CD4-positive, alpha-beta T cell (primary cell): ENCODE measurements at regions not wholly inside any gene's neighbourhood (a gene's known extent, or its start where the extent isn't known, plus 50 kb on each side); places are given as distances from the start of the nearest gene placed in this dataset.

Experiments used
- ATAC-seq: fragments of 200-7000 bp; cut with Tn5 transposase; one replicate; pipeline ENCODE4 v1.10.0; 2022; ENCODE audit warnings: mild to moderate bottlenecking; ENCODE audit not compliant: poor library complexity
- CTCF ChIA-PET: fragments of 350-600 bp; sonication (Branson Sonifier 250); formaldehyde crosslinking; loops from one replicate; lab custom pipeline; 2021; ENCODE audit warnings: antibody characterized with exemption, inconsistent platforms; lab: Charles Lee
- POLR2A ChIA-PET: fragments of 350-600 bp; sonication (Branson Sonifier 250); formaldehyde crosslinking; loops from one replicate; lab custom pipeline; 2021; ENCODE audit warnings: antibody characterized with exemption, inconsistent platforms; lab: Charles Lee
- DNase-seq, 14 experiments: peaks; one replicate each; pipeline ENCODE4 v3.0.0-alpha.2; 2013 to 2020; ENCODE audit warnings: mixed read lengths in 2 of 14
- H3K27ac ChIP-seq, 2 donors: one replicate each; pipeline versions ENCODE4 v1.5.1 to v1.7.0; 2013; ENCODE audit warnings: low read length in 2 of 2, low read depth in 1 of 2, mild to moderate bottlenecking in 1 of 2
- H3K27me3 ChIP-seq, 2 experiments: 1 replicate in 1 of 2; 2 replicates in 1 of 2; pipeline versions ENCODE4 v1.6.1 to v1.7.0; 2013; ENCODE audit warnings: low read length in 2 of 2, control low read depth in 1 of 2, mild to moderate bottlenecking in 1 of 2, moderate library complexity in 1 of 2; ENCODE audit not compliant: insufficient read depth in 2 of 2, control insufficient read depth in 1 of 2
- H3K36me3 ChIP-seq: one replicate; pipeline ENCODE4 v1.6.1; 2013; ENCODE audit warnings: low read length, control low read depth; ENCODE audit not compliant: insufficient read depth
- H3K4me1 ChIP-seq: one replicate; pipeline ENCODE4 v1.6.1; 2013; ENCODE audit warnings: low read length, control low read depth; ENCODE audit not compliant: insufficient read depth
- H3K4me3 ChIP-seq: one replicate; pipeline ENCODE4 v1.5.1; 2013; ENCODE audit warnings: mild to moderate bottlenecking, low read length, moderate library complexity
- H3K9me3 ChIP-seq, 2 experiments: 1 replicate in 1 of 2; 2 replicates in 1 of 2; pipeline versions ENCODE4 v1.6.1 to v1.7.0; 2013; ENCODE audit warnings: low read length in 2 of 2, mild to moderate bottlenecking in 2 of 2, control low read depth in 1 of 2, moderate library complexity in 1 of 2; ENCODE audit not compliant: control insufficient read depth in 1 of 2, insufficient read depth in 1 of 2
- H3K27ac Mint-ChIP-seq: one replicate; pipeline ENCODE4 v1.8.0; 2020; ENCODE audit warnings: mixed read lengths
- H3K27me3 Mint-ChIP-seq: one replicate; pipeline ENCODE4 v1.8.0; 2021; ENCODE audit warnings: mixed read lengths
- H3K36me3 Mint-ChIP-seq: one replicate; pipeline ENCODE4 v1.8.0; 2021; ENCODE audit warnings: low read depth, mixed read lengths
- H3K4me1 Mint-ChIP-seq: one replicate; pipeline ENCODE4 v1.8.0; 2021; ENCODE audit warnings: low read depth, mixed read lengths
- H3K4me3 Mint-ChIP-seq: one replicate; pipeline ENCODE4 v1.8.0; 2020; ENCODE audit warnings: mild to moderate bottlenecking, mixed read lengths
- H3K9me3 Mint-ChIP-seq: one replicate; pipeline ENCODE4 v1.8.0; 2020; ENCODE audit warnings: mixed read lengths
- CTCF ChIP-seq: fragments of 200-600 bp; IDR thresholded peaks from one replicate; pipeline ENCODE4 v1.8.0; 2022; ENCODE audit warnings: antibody characterized with exemption, mild to moderate bottlenecking
- intact Hi-C, 2 experiments: fragments of 100-400 bp; cut with DNase I in 1 of 2; cut with micrococcal nuclease in 1 of 2; formaldehyde crosslinking; loops; one replicate each; pipeline versions ENCODE4 v1.15.1 to v1.9.0; 2023 to 2025; cut with DNase I, micrococcal nuclease

- POLR2A ChIA-PET, result no interaction called here
- CTCF ChIA-PET, result no interaction called here
- intact Hi-C loops, result no loop called here
- no peak for ATAC-seq
- no peaks in the 10 kb centered on the region for H3K4me1 Mint-ChIP-seq
- H3K27me3 ChIP-seq, result peaks cover 0 to 9% of the 10 kb centered on the region in 2 experiments
- no peak overlapping the region for H3K4me3 Mint-ChIP-seq
- H3K9me3 ChIP-seq, result no peaks in the 10 kb centered on the region
- H3K9me3 Mint-ChIP-seq, result no peaks in the 10 kb centered on the region
- H3K27me3 Mint-ChIP-seq, result peaks cover 22% of the 10 kb centered on the region
- H3K4me3 ChIP-seq, result no peak overlapping the region
- H3K36me3 Mint-ChIP-seq, result no peaks in the 10 kb centered on the region
- DNase-seq, result no peak
- TF ChIP-seq CTCF, result no peak
- no peak overlapping the region for H3K27ac ChIP-seq
- H3K27ac Mint-ChIP-seq, result no peak overlapping the region
- no peaks in the 10 kb centered on the region for H3K4me1 ChIP-seq
- H3K36me3 ChIP-seq, result no peaks in the 10 kb centered on the region
Measured at GRCh38 chr11:45459491-45459890, 173.3 kb upstream of the SYT13 start.

- H3K4me3 ChIP-seq, result no peak overlapping the region
- H3K27ac ChIP-seq, result no peak overlapping the region
- H3K27me3 ChIP-seq, result peaks cover 0 to 9% of the 10 kb centered on the region in 2 experiments
- Mint-ChIP-seq H3K27ac (no peak overlapping the region), H3K27me3 (peaks cover 22% of the 10 kb centered on the region), H3K9me3 (no peaks in the 10 kb centered on the region), H3K36me3 (no peaks in the 10 kb centered on the region), H3K4me3 (no peak overlapping the region), H3K4me1 (no peaks in the 10 kb centered on the region)
- H3K4me1 ChIP-seq, result no peaks in the 10 kb centered on the region
- intact Hi-C loops, result no loop called here
- POLR2A ChIA-PET, result no interaction called here
- no peak for ATAC-seq
- no peaks in the 10 kb centered on the region for H3K9me3 ChIP-seq
- DNase-seq, result no peak
- no peaks in the 10 kb centered on the region for H3K36me3 ChIP-seq
- TF ChIP-seq CTCF, result no peak
- CTCF ChIA-PET, result no interaction called here
Measured at GRCh38 chr11:45458269-45458668, 172.1 kb upstream of the SYT13 start.

- Mint-ChIP-seq H3K27me3 (peaks cover 22% of the 10 kb centered on the region), H3K27ac (no peak overlapping the region), H3K36me3 (no peaks in the 10 kb centered on the region), H3K4me1 (no peaks in the 10 kb centered on the region), H3K4me3 (no peak overlapping the region), H3K9me3 (no peaks in the 10 kb centered on the region)
- CTCF ChIA-PET, result no interaction called here
- Histone ChIP-seq H3K36me3 (no peaks in the 10 kb centered on the region), H3K27me3 (peaks cover 0 to 9% of the 10 kb centered on the region in 2 experiments), H3K27ac (no peak overlapping the region), H3K9me3 (no peaks in the 10 kb centered on the region), H3K4me3 (no peak overlapping the region), H3K4me1 (no peaks in the 10 kb centered on the region)
- DNase-seq, result no peak
- intact Hi-C loops, result no loop called here
- POLR2A ChIA-PET, result no interaction called here
- TF ChIP-seq CTCF, result no peak
- ATAC-seq, result no peak
Measured at GRCh38 chr11:45457649-45458048, 171.5 kb upstream of the SYT13 start.
